ENCODE measurements at regions not wholly inside any gene's neighbourhood (a gene's known extent, or its start where the extent isn't known, plus 50 kb on each side); places are given as distances from the start of the nearest gene placed in this dataset.

DNA sequence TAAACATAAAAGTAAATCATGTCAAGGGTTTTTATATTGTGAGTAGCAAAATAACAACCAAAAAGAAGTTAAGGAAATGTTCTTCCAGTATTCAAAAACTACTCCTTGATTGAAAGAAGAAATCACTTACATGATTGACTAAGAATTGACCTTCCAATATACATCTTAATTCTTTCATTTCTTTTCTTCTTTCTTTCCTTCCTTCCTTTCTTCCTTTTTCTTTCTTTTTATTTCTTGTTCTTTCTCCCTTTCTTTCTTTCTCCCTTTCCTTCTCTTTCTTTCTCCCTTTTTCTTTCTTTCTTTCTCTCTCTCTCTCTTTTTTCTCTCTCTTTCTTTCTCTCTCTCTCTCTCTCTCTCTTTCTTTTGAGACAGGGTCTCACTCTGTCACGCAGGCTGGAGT is 60.7 kb upstream of the SOX9 start:
- FAIRE-seq, result no peak

DNA sequence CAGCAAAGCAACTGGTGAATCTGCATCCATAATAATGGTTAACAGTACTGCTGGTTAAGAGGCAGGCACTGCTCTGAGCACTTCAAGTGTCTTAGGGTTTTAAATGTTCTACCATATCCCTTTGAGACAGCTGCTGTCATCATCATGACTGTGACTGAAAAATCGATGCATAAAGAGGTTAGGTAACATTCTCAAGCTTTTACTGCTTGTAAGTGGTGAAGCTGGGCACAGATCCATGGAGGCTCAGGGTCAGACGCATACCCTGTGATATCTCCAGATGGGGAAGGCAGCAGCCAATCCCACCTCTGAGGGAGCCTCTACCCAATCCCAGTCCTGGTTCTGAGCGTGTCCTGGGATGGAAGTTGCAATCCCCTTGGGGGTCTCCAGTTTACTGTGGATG is 57.6 kb upstream of the SOX9 start:
- no peak for FAIRE-seq

DNA sequence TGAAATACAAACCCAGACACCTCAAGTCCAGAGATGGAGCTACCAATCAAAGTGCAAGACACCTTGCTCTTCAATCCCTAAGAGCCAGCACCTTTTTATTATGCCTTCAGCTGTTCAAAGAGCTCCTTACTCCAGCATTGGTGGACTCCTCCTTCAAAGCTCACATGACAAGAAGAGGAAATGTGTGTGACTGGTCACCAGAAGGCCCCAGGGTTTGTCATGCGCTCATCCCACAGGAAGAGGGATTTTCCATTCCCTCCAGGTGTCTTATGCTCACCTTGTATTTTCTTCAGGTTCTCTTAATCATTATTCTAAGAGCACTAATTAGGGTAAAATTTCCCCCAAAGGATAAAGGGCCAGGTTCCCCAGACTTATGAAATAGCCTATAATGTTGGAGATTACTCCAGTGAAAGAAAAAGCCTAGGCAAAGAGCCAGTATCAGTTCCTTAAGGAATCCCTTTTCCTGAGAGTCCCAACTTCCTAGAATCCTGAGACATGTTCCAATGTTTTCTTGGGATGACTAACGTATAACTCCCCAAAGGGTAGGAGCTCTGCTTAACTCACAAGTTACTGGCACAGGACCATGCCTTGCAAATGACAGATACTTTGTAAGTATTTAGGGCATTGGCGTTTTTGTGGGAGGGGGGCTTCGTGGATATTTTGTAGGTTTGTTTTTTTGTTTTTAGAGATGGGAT is 56.9 kb upstream of the SOX9 start:
- FAIRE-seq, result no peak

DNA sequence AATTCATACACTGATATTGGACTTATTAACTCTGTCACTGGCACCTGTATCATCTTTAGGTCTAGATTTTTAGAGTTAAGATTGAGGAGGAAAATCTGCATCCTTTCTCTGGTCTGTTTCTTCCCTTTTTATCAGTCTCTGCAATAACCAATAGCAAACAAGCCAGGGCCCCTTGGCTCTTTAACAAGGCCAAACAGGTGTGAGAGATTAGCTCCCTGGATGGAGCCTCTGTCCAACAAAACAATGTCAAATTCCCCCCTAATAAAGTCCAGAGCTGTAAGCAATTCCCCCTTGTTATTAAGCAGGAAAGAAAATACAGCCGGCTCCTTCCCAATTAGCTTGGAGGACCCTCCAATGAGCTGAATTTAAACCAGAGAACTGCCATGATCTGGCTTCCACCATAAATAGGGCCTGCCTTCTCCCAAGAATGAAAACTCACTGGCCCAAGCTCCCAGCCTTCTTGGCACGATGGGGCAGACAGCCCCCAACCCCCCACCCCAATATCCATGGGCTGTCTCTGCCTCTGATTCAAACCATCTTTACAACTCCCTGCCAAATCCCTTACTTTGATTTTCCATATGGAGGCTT is 56.1 kb upstream of the SOX9 start:
- no peak for FAIRE-seq

DNA sequence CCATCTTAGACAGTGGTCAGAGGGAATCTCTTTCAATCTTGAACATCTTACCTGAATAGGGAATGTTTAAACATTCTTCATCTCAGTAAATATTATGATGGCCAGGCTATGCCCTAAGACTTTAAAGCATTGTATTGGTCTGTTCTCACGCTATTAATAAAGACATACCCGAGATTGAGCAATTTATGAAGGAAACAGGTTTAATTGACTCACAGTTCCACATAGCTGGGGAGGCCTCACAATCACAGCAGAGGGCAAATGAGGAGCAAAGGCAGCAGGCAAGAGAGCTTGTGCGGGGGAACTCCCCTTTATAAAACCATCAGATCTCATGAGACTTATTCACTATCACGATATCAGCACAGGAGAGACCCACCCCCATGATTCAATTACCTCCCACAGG is 55.3 kb upstream of the SOX9 start:
- no peak for FAIRE-seq

GRCh38 chr17:72068643-72069042 is 52.2 kb upstream of the SOX9 start:
- no peak for FAIRE-seq

- FAIRE-seq, result no peak
Measured at GRCh38 chr17:72069586-72070202, 51.1 kb upstream of the SOX9 start.
